ENCODE measurements at regions not wholly inside any gene's neighbourhood (a gene's known extent, or its start where the extent isn't known, plus 50 kb on each side); places are given as distances from the start of the nearest gene placed in this dataset.

DNA sequence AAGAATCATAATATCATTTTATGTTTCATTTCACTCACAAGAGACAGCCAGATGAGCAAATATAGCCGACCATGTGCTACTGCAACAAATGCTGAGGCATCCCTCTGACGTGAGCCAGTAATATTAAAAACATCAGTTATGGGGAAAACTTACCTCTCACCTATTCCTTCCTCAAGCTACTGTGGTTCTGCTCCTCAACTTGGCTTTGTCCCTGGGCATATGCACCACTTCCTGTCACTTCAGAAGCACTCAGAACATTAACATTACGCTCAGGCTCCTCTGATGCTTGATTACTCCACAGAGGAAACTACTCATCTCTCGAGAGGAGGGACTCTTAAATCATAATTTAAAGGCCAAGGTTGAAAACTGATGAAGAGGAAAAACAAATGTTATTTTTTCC lies 457.0 kb upstream of the ALCAM start:
- Histone ChIP-seq H3K9me2 (ENCODE audit: insufficient read depth, low read length) (no peaks in the 10 kb centered on the region), H3K27ac (ENCODE audit: low read length) (peak overlapping the region; percentile 71), H3K9me3 (ENCODE audit: low read length) (no peaks in the 10 kb centered on the region), H3K9ac (ENCODE audit: low read length) (peak overlapping the region; percentile 27), H3K4me2 (ENCODE audit: low read length) (no peak overlapping the region), H3K27me3 (ENCODE audit: insufficient read depth, low read depth, low read length) (no peaks in the 10 kb centered on the region), H4K20me1 (ENCODE audit: insufficient read depth) (no peaks in the 10 kb centered on the region), H3K36me3 (ENCODE audit: insufficient read depth, low read length) (no peaks in the 10 kb centered on the region), H3K79me2 (replicated peaks; ENCODE audit: insufficient read depth, low read length) (no peaks in the 10 kb centered on the region), H3F3A (ENCODE audit: insufficient read depth, low read length, poor library complexity, severe bottlenecking) (no peaks in the 10 kb centered on the region), H2AFZ (ENCODE audit: low read depth, low read length) (peak overlapping the region; percentile 11), H3K4me3 (ENCODE audit: low read length) (no peak overlapping the region)
- TF ChIP-seq, protein P1, sequence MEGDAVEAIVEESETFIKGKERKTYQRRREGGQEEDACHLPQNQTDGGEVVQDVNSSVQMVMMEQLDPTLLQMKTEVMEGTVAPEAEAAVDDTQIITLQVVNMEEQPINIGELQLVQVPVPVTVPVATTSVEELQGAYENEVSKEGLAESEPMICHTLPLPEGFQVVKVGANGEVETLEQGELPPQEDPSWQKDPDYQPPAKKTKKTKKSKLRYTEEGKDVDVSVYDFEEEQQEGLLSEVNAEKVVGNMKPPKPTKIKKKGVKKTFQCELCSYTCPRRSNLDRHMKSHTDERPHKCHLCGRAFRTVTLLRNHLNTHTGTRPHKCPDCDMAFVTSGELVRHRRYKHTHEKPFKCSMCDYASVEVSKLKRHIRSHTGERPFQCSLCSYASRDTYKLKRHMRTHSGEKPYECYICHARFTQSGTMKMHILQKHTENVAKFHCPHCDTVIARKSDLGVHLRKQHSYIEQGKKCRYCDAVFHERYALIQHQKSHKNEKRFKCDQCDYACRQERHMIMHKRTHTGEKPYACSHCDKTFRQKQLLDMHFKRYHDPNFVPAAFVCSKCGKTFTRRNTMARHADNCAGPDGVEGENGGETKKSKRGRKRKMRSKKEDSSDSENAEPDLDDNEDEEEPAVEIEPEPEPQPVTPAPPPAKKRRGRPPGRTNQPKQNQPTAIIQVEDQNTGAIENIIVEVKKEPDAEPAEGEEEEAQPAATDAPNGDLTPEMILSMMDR (IDR thresholded peaks at IDR 0.05; ENCODE audit: poor library complexity, severe bottlenecking), result no peak
- TF ChIP-seq EZH2 (IDR thresholded peaks at IDR 0.05; ENCODE audit: borderline replicate concordance, insufficient read depth, low read length, poor library complexity, severe bottlenecking), result no peak
- TF ChIP-seq SMC3 (conservative IDR thresholded peaks at IDR 0.05; ENCODE audit: poor library complexity), result no peak
- TF ChIP-seq RAD21 (conservative IDR thresholded peaks at IDR 0.05), result no peak
- TF ChIP-seq, protein P2, sequence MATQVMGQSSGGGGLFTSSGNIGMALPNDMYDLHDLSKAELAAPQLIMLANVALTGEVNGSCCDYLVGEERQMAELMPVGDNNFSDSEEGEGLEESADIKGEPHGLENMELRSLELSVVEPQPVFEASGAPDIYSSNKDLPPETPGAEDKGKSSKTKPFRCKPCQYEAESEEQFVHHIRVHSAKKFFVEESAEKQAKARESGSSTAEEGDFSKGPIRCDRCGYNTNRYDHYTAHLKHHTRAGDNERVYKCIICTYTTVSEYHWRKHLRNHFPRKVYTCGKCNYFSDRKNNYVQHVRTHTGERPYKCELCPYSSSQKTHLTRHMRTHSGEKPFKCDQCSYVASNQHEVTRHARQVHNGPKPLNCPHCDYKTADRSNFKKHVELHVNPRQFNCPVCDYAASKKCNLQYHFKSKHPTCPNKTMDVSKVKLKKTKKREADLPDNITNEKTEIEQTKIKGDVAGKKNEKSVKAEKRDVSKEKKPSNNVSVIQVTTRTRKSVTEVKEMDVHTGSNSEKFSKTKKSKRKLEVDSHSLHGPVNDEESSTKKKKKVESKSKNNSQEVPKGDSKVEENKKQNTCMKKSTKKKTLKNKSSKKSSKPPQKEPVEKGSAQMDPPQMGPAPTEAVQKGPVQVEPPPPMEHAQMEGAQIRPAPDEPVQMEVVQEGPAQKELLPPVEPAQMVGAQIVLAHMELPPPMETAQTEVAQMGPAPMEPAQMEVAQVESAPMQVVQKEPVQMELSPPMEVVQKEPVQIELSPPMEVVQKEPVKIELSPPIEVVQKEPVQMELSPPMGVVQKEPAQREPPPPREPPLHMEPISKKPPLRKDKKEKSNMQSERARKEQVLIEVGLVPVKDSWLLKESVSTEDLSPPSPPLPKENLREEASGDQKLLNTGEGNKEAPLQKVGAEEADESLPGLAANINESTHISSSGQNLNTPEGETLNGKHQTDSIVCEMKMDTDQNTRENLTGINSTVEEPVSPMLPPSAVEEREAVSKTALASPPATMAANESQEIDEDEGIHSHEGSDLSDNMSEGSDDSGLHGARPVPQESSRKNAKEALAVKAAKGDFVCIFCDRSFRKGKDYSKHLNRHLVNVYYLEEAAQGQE (IDR thresholded peaks at IDR 0.05; ENCODE audit: borderline replicate concordance), result no peak
- TF ChIP-seq POLR2AphosphoS5 (IDR thresholded peaks at IDR 0.05), result no peak
- TF ChIP-seq EP300 (conservative IDR thresholded peaks at IDR 0.05; ENCODE audit: poor library complexity, severe bottlenecking), result no peak
- TF ChIP-seq MXI1 (conservative IDR thresholded peaks at IDR 0.05; ENCODE audit: poor library complexity, severe bottlenecking), result no peak
- TF ChIP-seq TAF1 (IDR thresholded peaks at IDR 0.05; ENCODE audit: low read depth), result no peak

DNA sequence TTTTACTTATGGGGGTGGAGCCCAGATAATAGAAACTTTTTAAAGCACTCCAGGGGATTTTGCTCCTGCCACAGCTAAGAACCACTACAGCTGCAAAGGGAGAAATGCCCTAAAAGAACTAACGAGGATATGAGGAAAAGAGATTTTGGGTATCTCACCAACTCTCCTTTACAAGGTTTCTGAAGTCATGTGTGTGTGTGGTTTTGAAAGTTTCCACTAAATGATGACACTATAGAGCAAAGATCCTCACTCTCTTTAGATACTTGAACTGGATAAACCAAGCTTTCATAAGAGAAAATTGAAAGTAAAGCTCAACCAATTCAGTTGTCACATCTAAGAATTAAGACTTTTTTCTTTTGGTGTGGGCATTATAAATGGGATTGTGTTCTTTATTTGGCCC lies 455.3 kb upstream of the ALCAM start:
- no peaks in the 10 kb centered on the region for H3K9me2 ChIP-seq (ENCODE audit: insufficient read depth, low read length)
- TF ChIP-seq EP300 (conservative IDR thresholded peaks at IDR 0.05; ENCODE audit: poor library complexity, severe bottlenecking), result no peak
- no peak for TF ChIP-seq EZH2 (IDR thresholded peaks at IDR 0.05; ENCODE audit: borderline replicate concordance, insufficient read depth, low read length, poor library complexity, severe bottlenecking)
- no peak for TF ChIP-seq SMC3 (conservative IDR thresholded peaks at IDR 0.05; ENCODE audit: poor library complexity)
- TF ChIP-seq, protein P2 (IDR thresholded peaks at IDR 0.05; ENCODE audit: borderline replicate concordance), result no peak
- no peak for TF ChIP-seq MXI1 (conservative IDR thresholded peaks at IDR 0.05; ENCODE audit: poor library complexity, severe bottlenecking)
- no peak for TF ChIP-seq POLR2AphosphoS5 (IDR thresholded peaks at IDR 0.05)
- H3K27ac ChIP-seq (ENCODE audit: low read length), result no peak overlapping the region
- no peaks in the 10 kb centered on the region for H3F3A ChIP-seq (ENCODE audit: insufficient read depth, low read length, poor library complexity, severe bottlenecking)
- no peaks in the 10 kb centered on the region for H3K27me3 ChIP-seq (ENCODE audit: insufficient read depth, low read depth, low read length)
- H3K4me3 ChIP-seq (ENCODE audit: low read length), result no peak overlapping the region
- no peak overlapping the region for H3K4me2 ChIP-seq (ENCODE audit: low read length)
- H4K20me1 ChIP-seq (ENCODE audit: insufficient read depth), result no peaks in the 10 kb centered on the region
- H3K9me3 ChIP-seq (ENCODE audit: low read length), result no peaks in the 10 kb centered on the region
- H3K36me3 ChIP-seq (ENCODE audit: insufficient read depth, low read length), result no peaks in the 10 kb centered on the region
- no peaks in the 10 kb centered on the region for H3K79me2 ChIP-seq (replicated peaks; ENCODE audit: insufficient read depth, low read length)
- no peak overlapping the region for H3K9ac ChIP-seq (ENCODE audit: low read length)
- H2AFZ ChIP-seq (ENCODE audit: low read depth, low read length), result no peak overlapping the region
